K562 (cell line): ENCODE measurements at regions not wholly inside any gene's neighbourhood (a gene's known extent, or its start where the extent isn't known, plus 50 kb on each side); places are given as distances from the start of the nearest gene placed in this dataset.

Experiments used
- NONO ChIP-seq, 2 experiments: fragments of 200-400 bp in 1 of 2; fragments of 450-650 bp in 1 of 2; formaldehyde crosslinking in 1 of 2; IDR thresholded peaks; 2 replicates each; pipeline ENCODE4 v1.6.1; 2017; ENCODE audit warnings: low read depth in 2 of 2, mild to moderate bottlenecking in 2 of 2, moderate library complexity in 2 of 2, low read length in 1 of 2
- PHF20 ChIP-seq: fragments of 450-650 bp; IDR thresholded peaks from 2 replicates; pipeline ENCODE4 v1.6.1; 2018; ENCODE audit not compliant: partially characterized antibody
- POLR2A ChIP-seq: fragments of 450-650 bp; conservative IDR thresholded peaks from 2 replicates; pipeline ENCODE4 v1.6.1; 2016
- POLR2H ChIP-seq: IDR thresholded peaks from 2 replicates; pipeline ENCODE4 v1.6.1; 2016; ENCODE audit warnings: missing genetic modification characterization, low read depth, mild to moderate bottlenecking, control low read depth, missing compliant biosample characterization, moderate library complexity
- TAF9B ChIP-seq: fragments of 450-650 bp; IDR thresholded peaks from 2 replicates; pipeline ENCODE4 v1.6.1; 2018; ENCODE audit warnings: mild to moderate bottlenecking; ENCODE audit not compliant: partially characterized antibody
- ZKSCAN3 ChIP-seq: fragments of 250-450 bp; sonication (Bioruptor Pico); IDR thresholded peaks from 2 replicates; pipeline ENCODE4 v1.4.0; 2020
- TF ChIP-seq, protein P1 (sequence below), 2 experiments: fragments of 450-650 bp; IDR thresholded peaks; 2 replicates each; pipeline ENCODE4 v1.6.1; 2018; ENCODE audit warnings: mild to moderate bottlenecking in 2 of 2, low read depth in 1 of 2; ENCODE audit not compliant: partially characterized antibody in 2 of 2

DNA sequence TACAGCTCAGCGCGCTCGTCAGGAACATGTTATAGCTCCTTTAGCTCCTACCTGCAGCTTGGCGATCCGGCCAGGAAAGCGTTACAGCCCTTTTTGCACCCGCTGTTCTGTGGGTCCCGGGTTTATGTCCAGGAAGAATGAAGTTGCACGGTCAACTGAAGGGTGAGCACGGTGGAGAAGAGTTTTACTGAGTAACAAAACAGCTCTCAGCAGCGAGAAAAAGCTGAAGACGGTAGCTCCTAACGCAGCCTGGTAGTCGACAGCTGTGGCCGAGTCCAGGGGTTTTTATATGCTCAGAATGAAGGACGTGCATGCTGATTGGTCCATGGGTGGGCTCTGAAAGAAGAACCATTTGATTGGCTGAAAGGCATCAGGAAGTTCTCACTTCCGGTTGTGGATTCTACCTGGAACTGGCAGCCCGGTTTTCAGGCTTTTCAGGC is 1830.1 kb upstream of the NUDT12 start (continued):
- peak in 1 of 2 experiments; percentile 56; a peak in 2 of 4 replicates for TF ChIP-seq NONO (IDR thresholded peaks at IDR 0.05; ENCODE audit: low read depth in 2 of 2, low read length in 1 of 2)
- peak; percentile 97 for TF ChIP-seq POLR2H
- peak; percentile 96 for TF ChIP-seq POLR2A
- TF ChIP-seq ZKSCAN3 (CRISPR knock-in tag) = no peak
- peak; percentile 68 for TF ChIP-seq TAF9B
- peak; percentile 76 for TF ChIP-seq PHF20
- TF ChIP-seq, protein P1, sequence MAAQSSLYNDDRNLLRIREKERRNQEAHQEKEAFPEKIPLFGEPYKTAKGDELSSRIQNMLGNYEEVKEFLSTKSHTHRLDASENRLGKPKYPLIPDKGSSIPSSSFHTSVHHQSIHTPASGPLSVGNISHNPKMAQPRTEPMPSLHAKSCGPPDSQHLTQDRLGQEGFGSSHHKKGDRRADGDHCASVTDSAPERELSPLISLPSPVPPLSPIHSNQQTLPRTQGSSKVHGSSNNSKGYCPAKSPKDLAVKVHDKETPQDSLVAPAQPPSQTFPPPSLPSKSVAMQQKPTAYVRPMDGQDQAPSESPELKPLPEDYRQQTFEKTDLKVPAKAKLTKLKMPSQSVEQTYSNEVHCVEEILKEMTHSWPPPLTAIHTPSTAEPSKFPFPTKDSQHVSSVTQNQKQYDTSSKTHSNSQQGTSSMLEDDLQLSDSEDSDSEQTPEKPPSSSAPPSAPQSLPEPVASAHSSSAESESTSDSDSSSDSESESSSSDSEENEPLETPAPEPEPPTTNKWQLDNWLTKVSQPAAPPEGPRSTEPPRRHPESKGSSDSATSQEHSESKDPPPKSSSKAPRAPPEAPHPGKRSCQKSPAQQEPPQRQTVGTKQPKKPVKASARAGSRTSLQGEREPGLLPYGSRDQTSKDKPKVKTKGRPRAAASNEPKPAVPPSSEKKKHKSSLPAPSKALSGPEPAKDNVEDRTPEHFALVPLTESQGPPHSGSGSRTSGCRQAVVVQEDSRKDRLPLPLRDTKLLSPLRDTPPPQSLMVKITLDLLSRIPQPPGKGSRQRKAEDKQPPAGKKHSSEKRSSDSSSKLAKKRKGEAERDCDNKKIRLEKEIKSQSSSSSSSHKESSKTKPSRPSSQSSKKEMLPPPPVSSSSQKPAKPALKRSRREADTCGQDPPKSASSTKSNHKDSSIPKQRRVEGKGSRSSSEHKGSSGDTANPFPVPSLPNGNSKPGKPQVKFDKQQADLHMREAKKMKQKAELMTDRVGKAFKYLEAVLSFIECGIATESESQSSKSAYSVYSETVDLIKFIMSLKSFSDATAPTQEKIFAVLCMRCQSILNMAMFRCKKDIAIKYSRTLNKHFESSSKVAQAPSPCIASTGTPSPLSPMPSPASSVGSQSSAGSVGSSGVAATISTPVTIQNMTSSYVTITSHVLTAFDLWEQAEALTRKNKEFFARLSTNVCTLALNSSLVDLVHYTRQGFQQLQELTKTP (IDR thresholded peaks at IDR 0.05; ENCODE audit: low read depth in 1 of 2, partially characterized antibody in 2 of 2) = peak in 1 of 2 experiments; percentile 42
- TF ChIP-seq, all 486 proteins: peak for 48
